Fibroblast of the conjunctiva (primary cell): ENCODE measurements at regions not wholly inside any gene's neighbourhood (a gene's known extent, or its start where the extent isn't known, plus 50 kb on each side); places are given as distances from the start of the nearest gene placed in this dataset.

Experiments used
- DNase-seq: peaks from one replicate; pipeline ENCODE4 v3.0.0-alpha.2; 2010; ENCODE audit warnings: low read depth

- DNase-seq = no peak
These were observed 157.9 kb downstream of the CD83 start for GRCh38 chr6:14275493-14275851.

GRCh38 chr6:14276071-14276470 lies 158.5 kb downstream of the CD83 start:
- no peak for DNase-seq

- no peak for DNase-seq
These were observed 159.3 kb downstream of the CD83 start for GRCh38 chr6:14276667-14277404.

- no peak for DNase-seq
These were observed 159.9 kb downstream of the CD83 start for GRCh38 chr6:14277405-14277930.

- DNase-seq = no peak
These were observed 160.4 kb downstream of the CD83 start for GRCh38 chr6:14278006-14278405.

GRCh38 chr6:14278446-14278845 lies 160.9 kb downstream of the CD83 start:
- DNase-seq = no peak

- DNase-seq = no peak
These were observed 162.5 kb downstream of the CD83 start for GRCh38 chr6:14280006-14280510.

- no peak for DNase-seq
These were observed 163.3 kb downstream of the CD83 start for GRCh38 chr6:14280766-14281293.

- no peak for DNase-seq
These were observed 164.5 kb downstream of the CD83 start for GRCh38 chr6:14281811-14282660.

GRCh38 chr6:14282854-14283505 lies 165.4 kb downstream of the CD83 start:
- DNase-seq = no peak

- no peak for DNase-seq
These were observed 166.1 kb downstream of the CD83 start for GRCh38 chr6:14283600-14284235.

GRCh38 chr6:14284969-14285590 lies 167.5 kb downstream of the CD83 start:
- DNase-seq = no peak

GRCh38 chr6:14286144-14286543 lies 168.6 kb downstream of the CD83 start:
- DNase-seq = peak; percentile 75

GRCh38 chr6:14286634-14287428 lies 169.3 kb downstream of the CD83 start:
- DNase-seq = no peak

GRCh38 chr6:14287707-14288106 lies 170.1 kb downstream of the CD83 start:
- no peak for DNase-seq

- DNase-seq = no peak
These were observed 171.3 kb downstream of the CD83 start for GRCh38 chr6:14288910-14289309.

- DNase-seq = no peak
These were observed 172.6 kb downstream of the CD83 start for GRCh38 chr6:14290041-14290771.

- no peak for DNase-seq
These were observed 173.3 kb downstream of the CD83 start for GRCh38 chr6:14290772-14291330.

- no peak for DNase-seq
These were observed 173.8 kb downstream of the CD83 start for GRCh38 chr6:14291331-14291730.
